HCT116 (cell line): ENCODE measurements at regions not wholly inside any gene's neighbourhood (a gene's known extent, or its start where the extent isn't known, plus 50 kb on each side); places are given as distances from the start of the nearest gene placed in this dataset.

Experiments used
- ATAC-seq: fragments of 200-7000 bp; cut with Tn5 transposase; 2 replicates; pipeline ENCODE4 v1.9.1; 2020; ENCODE audit warnings: mild to moderate bottlenecking, moderate library complexity
- BruUV-seq: library from RNA; stranded (reverse); fragments of 400-500 nt; replicated peaks from 2 replicates; lab custom pipeline; 2021; lab: Mats Ljungman, UMichigan
- CTCF ChIA-PET: fragments of 300-600 bp; sonication (Branson Sonifier 250); formaldehyde crosslinking; loops from one replicate; lab custom pipeline; 2021; ENCODE audit warnings: antibody characterized with exemption; lab: Charles Lee
- POLR2A ChIA-PET: fragments of 300-600, 350-600 bp; sonication (Branson Sonifier 250); formaldehyde crosslinking; loops from one replicate; lab custom pipeline; 2021; ENCODE audit warnings: antibody characterized with exemption; lab: Charles Lee
- RAD21 ChIA-PET, 2 experiments: fragments of 300-600 bp; sonication (Branson Sonifier 250); formaldehyde crosslinking; loops; one replicate each; lab custom pipeline; 2023; ENCODE audit warnings: low total read pairs in 2 of 2; ENCODE audit not compliant: uncharacterized antibody in 2 of 2, unreplicated experiment in 2 of 2, low non-redundant PET in 1 of 2; lab: Charles Lee
- DNase-seq: peaks from one replicate; pipeline ENCODE4 v3.0.0-alpha.2; 2010; ENCODE audit warnings: low read depth, low spot score
- H2AFZ ChIP-seq: fragments of 200-600 bp; shearing (Covaris generic), sonication (generic); 2 replicates; pipeline ENCODE4 v1.6.1; 2017; ENCODE audit warnings: low read depth, mixed run types, mixed read lengths, antibody characterized with exemption, low read length; ENCODE audit not compliant: poor library complexity, severe bottlenecking
- H3K27ac ChIP-seq: 2 replicates; pipeline ENCODE4 v1.5.1; 2012; ENCODE audit warnings: low read depth, low read length
- H3K27me3 ChIP-seq: fragments of 200-600 bp; sonication (generic); 2 replicates; pipeline ENCODE4 v1.6.1; 2016; ENCODE audit warnings: mixed run types, low read length, mixed read lengths; ENCODE audit not compliant: insufficient read depth
- H3K36me3 ChIP-seq, 2 experiments: fragments of 200-500 bp in 1 of 2; fragments of 200-600 bp in 1 of 2; sonication (Bioruptor generic) in 1 of 2; sonication (generic) in 1 of 2; 2 replicates each; pipeline versions ENCODE4 v1.5.1 to v1.6.1; 2014 to 2016; ENCODE audit warnings: low read length in 2 of 2, inconsistent platforms in 1 of 2, mixed read lengths in 1 of 2, mixed run types in 1 of 2; ENCODE audit not compliant: insufficient read depth in 2 of 2, control insufficient read depth in 1 of 2
- H3K4me1 ChIP-seq, 2 experiments: fragments of 200-600 bp in 1 of 2; sonication (generic) in 1 of 2; 2 replicates each; pipeline versions ENCODE4 v1.5.1 to v1.6.1; 2012 to 2017; ENCODE audit warnings: low read length in 2 of 2, inconsistent platforms in 1 of 2, mild to moderate bottlenecking in 1 of 2, mixed read lengths in 1 of 2, mixed run types in 1 of 2, moderate library complexity in 1 of 2; ENCODE audit not compliant: insufficient read depth in 2 of 2, control insufficient read depth in 1 of 2
- H3K4me2 ChIP-seq: fragments of 200-600 bp; sonication (generic); 2 replicates; pipeline ENCODE4 v1.6.1; 2017; ENCODE audit warnings: mixed run types, low read length, mixed read lengths
- H3K4me3 ChIP-seq, 2 experiments: fragments of 200-600 bp in 1 of 2; sonication (generic) in 1 of 2; replicated peaks in 1 of 2; 2 replicates each; pipeline ENCODE4 v1.5.1; 2011 to 2016; ENCODE audit warnings: low read length in 2 of 2, control low read depth in 1 of 2, low read depth in 1 of 2, mild to moderate bottlenecking in 1 of 2, mixed read lengths in 1 of 2, mixed run types in 1 of 2
- H3K79me2 ChIP-seq: fragments of 200-600 bp; sonication (generic); 2 replicates; pipeline ENCODE4 v1.6.1; 2017; ENCODE audit warnings: mild to moderate bottlenecking, mixed run types, low read length, moderate library complexity, mixed read lengths; ENCODE audit not compliant: insufficient read depth
- H3K9ac ChIP-seq: fragments of 200-600 bp; sonication (generic); 2 replicates; pipeline ENCODE4 v1.6.1; 2016; ENCODE audit warnings: low read length, mixed read lengths
- H3K9me2 ChIP-seq: fragments of 200-600 bp; sonication (generic), shearing (Covaris generic); 2 replicates; pipeline ENCODE4 v1.6.1; 2017; ENCODE audit warnings: mixed run types, mild to moderate bottlenecking, moderate library complexity; ENCODE audit not compliant: insufficient read depth
- H3K9me3 ChIP-seq, 2 experiments: fragments of 200-500 bp in 1 of 2; fragments of 200-600 bp in 1 of 2; sonication (Bioruptor generic) in 1 of 2; sonication (generic) in 1 of 2; 2 replicates each; pipeline ENCODE4 v1.6.1; 2014 to 2017; ENCODE audit warnings: low read length in 2 of 2, mixed read lengths in 2 of 2, inconsistent platforms in 1 of 2, low read depth in 1 of 2, mild to moderate bottlenecking in 1 of 2, mixed run types in 1 of 2, moderate library complexity in 1 of 2; ENCODE audit not compliant: control insufficient read depth in 1 of 2, insufficient read depth in 1 of 2
- H4K20me1 ChIP-seq: fragments of 200-600 bp; sonication (generic), shearing (Covaris generic); 2 replicates; pipeline ENCODE4 v1.6.1; 2017; ENCODE audit warnings: mixed run types, mild to moderate bottlenecking, moderate library complexity; ENCODE audit not compliant: insufficient read depth
- FOSL1 ChIP-seq: IDR thresholded peaks from 2 replicates; pipeline ENCODE4 v1.6.1; 2012; ENCODE audit warnings: low read depth
- JUND ChIP-seq: IDR thresholded peaks from 2 replicates; pipeline ENCODE4 v1.6.1; 2012
- RAD21 ChIP-seq: IDR thresholded peaks from 2 replicates; pipeline ENCODE4 v1.6.1; 2012; ENCODE audit warnings: low read depth, mild to moderate bottlenecking
- SIN3A ChIP-seq: IDR thresholded peaks from 2 replicates; pipeline ENCODE4 v1.6.1; 2012; ENCODE audit warnings: low read depth
- SRF ChIP-seq: IDR thresholded peaks from 2 replicates; pipeline ENCODE4 v1.6.1; 2012; ENCODE audit warnings: low read depth
- YY1 ChIP-seq: IDR thresholded peaks from 2 replicates; pipeline ENCODE4 v1.6.1; 2011; ENCODE audit warnings: low read length, low read depth, moderate library complexity, mild to moderate bottlenecking; ENCODE audit not compliant: insufficient replicate concordance; ENCODE audit errors: extremely low read depth
- ZFX ChIP-seq: fragments of 450-650 bp; IDR thresholded peaks from 2 replicates; pipeline ENCODE4 v1.6.1; 2017
- ZNF274 ChIP-seq: fragments of 200-500 bp; sonication (Bioruptor generic); IDR thresholded peaks from 2 replicates; pipeline ENCODE4 v1.6.1; 2014; ENCODE audit warnings: mild to moderate bottlenecking, low read depth, low read length, inconsistent platforms
- intact Hi-C: fragments of 100-400 bp; cut with micrococcal nuclease; formaldehyde crosslinking; loops from 2 replicates; pipeline ENCODE4 v1.10.0; 2022
- TF ChIP-seq, protein P1 (sequence below): IDR thresholded peaks from 2 replicates; pipeline ENCODE4 v1.6.1; 2011; ENCODE audit warnings: mild to moderate bottlenecking, low read length, moderate library complexity; ENCODE audit not compliant: insufficient replicate concordance; ENCODE audit errors: extremely low read depth
- TF ChIP-seq, protein P2 (sequence below): IDR thresholded peaks from 2 replicates; pipeline ENCODE4 v1.6.1; 2012; ENCODE audit warnings: low read depth

DNA sequence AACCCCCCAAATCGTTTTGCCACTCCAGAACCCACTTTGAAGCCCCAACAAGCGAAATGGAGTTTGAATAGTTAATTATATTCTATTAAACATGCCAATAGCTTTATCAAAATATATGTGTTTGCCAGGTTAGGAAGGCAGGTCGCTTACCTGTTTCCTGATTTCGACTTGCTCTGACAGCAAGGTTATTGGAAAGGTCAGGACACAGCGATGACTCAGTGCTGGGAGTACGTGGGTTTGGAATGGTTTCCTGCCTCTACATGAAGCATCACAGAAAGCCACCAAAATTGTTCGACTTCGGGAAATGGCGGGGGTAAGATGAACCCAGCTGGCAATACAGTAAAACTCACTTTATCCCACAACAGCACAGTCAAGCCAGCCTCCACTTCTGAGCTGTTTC lies 135.6 kb upstream of the ABI3BP start (continued):
- TF ChIP-seq YY1: no peak
- TF ChIP-seq ZNF274: no peak
- TF ChIP-seq, protein P1, sequence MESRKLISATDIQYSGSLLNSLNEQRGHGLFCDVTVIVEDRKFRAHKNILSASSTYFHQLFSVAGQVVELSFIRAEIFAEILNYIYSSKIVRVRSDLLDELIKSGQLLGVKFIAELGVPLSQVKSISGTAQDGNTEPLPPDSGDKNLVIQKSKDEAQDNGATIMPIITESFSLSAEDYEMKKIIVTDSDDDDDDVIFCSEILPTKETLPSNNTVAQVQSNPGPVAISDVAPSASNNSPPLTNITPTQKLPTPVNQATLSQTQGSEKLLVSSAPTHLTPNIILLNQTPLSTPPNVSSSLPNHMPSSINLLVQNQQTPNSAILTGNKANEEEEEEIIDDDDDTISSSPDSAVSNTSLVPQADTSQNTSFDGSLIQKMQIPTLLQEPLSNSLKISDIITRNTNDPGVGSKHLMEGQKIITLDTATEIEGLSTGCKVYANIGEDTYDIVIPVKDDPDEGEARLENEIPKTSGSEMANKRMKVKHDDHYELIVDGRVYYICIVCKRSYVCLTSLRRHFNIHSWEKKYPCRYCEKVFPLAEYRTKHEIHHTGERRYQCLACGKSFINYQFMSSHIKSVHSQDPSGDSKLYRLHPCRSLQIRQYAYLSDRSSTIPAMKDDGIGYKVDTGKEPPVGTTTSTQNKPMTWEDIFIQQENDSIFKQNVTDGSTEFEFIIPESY: no peak

DNA sequence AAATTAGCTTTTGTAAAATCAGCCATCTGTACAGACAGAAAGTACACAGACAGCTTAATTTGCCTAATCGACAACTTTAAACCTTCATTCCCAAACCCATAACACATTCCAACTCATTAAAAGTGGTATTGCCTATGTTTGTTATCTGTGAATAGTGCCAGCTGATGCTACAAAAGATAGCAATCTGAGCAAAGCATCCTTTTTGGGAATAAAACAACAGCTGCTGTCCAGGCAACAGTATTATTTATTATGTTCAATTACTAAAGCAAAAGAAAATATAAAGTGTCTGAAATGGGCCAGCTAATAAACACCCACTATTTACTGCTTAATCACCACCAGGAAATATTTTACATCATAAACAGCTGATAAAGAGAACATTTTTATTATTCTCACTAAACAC lies 134.8 kb upstream of the ABI3BP start:
- ATAC-seq (no peak), DNase-seq (no peak)
- Histone ChIP-seq H3K4me2 (no peak overlapping the region), H3K9ac (no peak overlapping the region), H3K36me3 (no peaks in the 10 kb centered on the region), H3K9me3 (no peaks in the 10 kb centered on the region), H3K4me3 (no peak overlapping the region), H3K79me2 (no peaks in the 10 kb centered on the region), H2AFZ (no peak overlapping the region), H3K4me1 (peaks cover 0 to 7% of the 10 kb centered on the region in 2 experiments; a peak in 2 of 4 replicates), H4K20me1 (no peaks in the 10 kb centered on the region), H3K9me2 (no peaks in the 10 kb centered on the region), H3K27me3 (no peaks in the 10 kb centered on the region), H3K27ac (no peak overlapping the region)
- TF ChIP-seq JUND (no peak), SIN3A (no peak), RAD21 (no peak), FOSL1 (no peak), ZFX (no peak), SRF (no peak), YY1 (no peak)
- TF ChIP-seq, protein P2, sequence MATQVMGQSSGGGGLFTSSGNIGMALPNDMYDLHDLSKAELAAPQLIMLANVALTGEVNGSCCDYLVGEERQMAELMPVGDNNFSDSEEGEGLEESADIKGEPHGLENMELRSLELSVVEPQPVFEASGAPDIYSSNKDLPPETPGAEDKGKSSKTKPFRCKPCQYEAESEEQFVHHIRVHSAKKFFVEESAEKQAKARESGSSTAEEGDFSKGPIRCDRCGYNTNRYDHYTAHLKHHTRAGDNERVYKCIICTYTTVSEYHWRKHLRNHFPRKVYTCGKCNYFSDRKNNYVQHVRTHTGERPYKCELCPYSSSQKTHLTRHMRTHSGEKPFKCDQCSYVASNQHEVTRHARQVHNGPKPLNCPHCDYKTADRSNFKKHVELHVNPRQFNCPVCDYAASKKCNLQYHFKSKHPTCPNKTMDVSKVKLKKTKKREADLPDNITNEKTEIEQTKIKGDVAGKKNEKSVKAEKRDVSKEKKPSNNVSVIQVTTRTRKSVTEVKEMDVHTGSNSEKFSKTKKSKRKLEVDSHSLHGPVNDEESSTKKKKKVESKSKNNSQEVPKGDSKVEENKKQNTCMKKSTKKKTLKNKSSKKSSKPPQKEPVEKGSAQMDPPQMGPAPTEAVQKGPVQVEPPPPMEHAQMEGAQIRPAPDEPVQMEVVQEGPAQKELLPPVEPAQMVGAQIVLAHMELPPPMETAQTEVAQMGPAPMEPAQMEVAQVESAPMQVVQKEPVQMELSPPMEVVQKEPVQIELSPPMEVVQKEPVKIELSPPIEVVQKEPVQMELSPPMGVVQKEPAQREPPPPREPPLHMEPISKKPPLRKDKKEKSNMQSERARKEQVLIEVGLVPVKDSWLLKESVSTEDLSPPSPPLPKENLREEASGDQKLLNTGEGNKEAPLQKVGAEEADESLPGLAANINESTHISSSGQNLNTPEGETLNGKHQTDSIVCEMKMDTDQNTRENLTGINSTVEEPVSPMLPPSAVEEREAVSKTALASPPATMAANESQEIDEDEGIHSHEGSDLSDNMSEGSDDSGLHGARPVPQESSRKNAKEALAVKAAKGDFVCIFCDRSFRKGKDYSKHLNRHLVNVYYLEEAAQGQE: no peak
- BruUV-seq: no TSS peak
- ChIA-PET RAD21 (no interaction called here), POLR2A (no interaction called here), CTCF (no interaction called here)
- intact Hi-C loops: no loop called here
